Astrocyte (in vitro differentiated cells and primary cell): ENCODE measurements at regions not wholly inside any gene's neighbourhood (a gene's known extent, or its start where the extent isn't known, plus 50 kb on each side); places are given as distances from the start of the nearest gene placed in this dataset.

Source experiments
- DNase-seq: peaks from one replicate; pipeline ENCODE4 v3.0.0-alpha.2; 2010; ENCODE audit warnings: low read depth
- FAIRE-seq: peaks from 2 replicates; lab custom pipeline; 2011; peaks lifted over from hg19 to GRCh38; lab: Jason Lieb, UNC
- H2AFZ ChIP-seq: 2 replicates; pipeline ENCODE4 v1.6.0; 2012; ENCODE audit warnings: low read depth, low read length, inconsistent platforms
- H3K27ac ChIP-seq: 2 replicates; pipeline ENCODE4 v1.5.1; 2011; ENCODE audit warnings: low read depth, low read length, inconsistent platforms
- H3K27me3 ChIP-seq: 2 replicates; pipeline ENCODE4 v1.6.0; 2011; ENCODE audit warnings: low read length, inconsistent platforms; ENCODE audit not compliant: insufficient read depth
- H3K36me3 ChIP-seq: 2 replicates; pipeline ENCODE4 v1.5.1; 2011; ENCODE audit warnings: low read length, inconsistent platforms; ENCODE audit not compliant: insufficient read depth
- H3K4me1 ChIP-seq: 2 replicates; pipeline ENCODE4 v1.5.1; 2011; ENCODE audit warnings: low read length, inconsistent platforms; ENCODE audit not compliant: insufficient read depth
- H3K4me2 ChIP-seq: 2 replicates; pipeline ENCODE4 v1.6.0; 2012; ENCODE audit warnings: low read length, inconsistent platforms
- H3K4me3 ChIP-seq: 2 replicates; pipeline ENCODE4 v1.5.1; 2011; ENCODE audit warnings: low read depth, mild to moderate bottlenecking, low read length, inconsistent platforms; ENCODE audit not compliant: insufficient read depth
- H3K79me2 ChIP-seq: 2 replicates; pipeline ENCODE4 v1.6.0; 2012; ENCODE audit warnings: mild to moderate bottlenecking, low read length, inconsistent platforms; ENCODE audit not compliant: insufficient read depth
- H3K9ac ChIP-seq: 2 replicates; pipeline ENCODE4 v1.6.0; 2012; ENCODE audit warnings: mild to moderate bottlenecking, low read length, inconsistent platforms
- H3K9me3 ChIP-seq: 2 replicates; pipeline ENCODE4 v1.5.1; 2012; ENCODE audit warnings: low read depth, mild to moderate bottlenecking, low read length, inconsistent platforms; ENCODE audit not compliant: insufficient read depth
- H4K20me1 ChIP-seq: 2 replicates; pipeline ENCODE4 v1.6.0; 2012; ENCODE audit warnings: low read length, inconsistent platforms; ENCODE audit not compliant: insufficient read depth
- H3K27ac Mint-ChIP-seq: one replicate; pipeline ENCODE4 v1.8.0; 2021; ENCODE audit warnings: mild to moderate bottlenecking, mixed read lengths; ENCODE audit not compliant: unreplicated experiment
- H3K27me3 Mint-ChIP-seq: one replicate; pipeline ENCODE4 v1.8.0; 2021; ENCODE audit warnings: low read depth, mixed read lengths; ENCODE audit not compliant: unreplicated experiment
- H3K36me3 Mint-ChIP-seq: one replicate; pipeline ENCODE4 v1.8.0; 2021; ENCODE audit warnings: low read depth, mixed read lengths; ENCODE audit not compliant: unreplicated experiment
- H3K4me1 Mint-ChIP-seq: one replicate; pipeline ENCODE4 v1.8.0; 2021; ENCODE audit warnings: low read depth, mixed read lengths; ENCODE audit not compliant: unreplicated experiment
- H3K4me3 Mint-ChIP-seq: one replicate; pipeline ENCODE4 v1.8.0; 2021; ENCODE audit warnings: mild to moderate bottlenecking, moderate library complexity, mixed read lengths; ENCODE audit not compliant: unreplicated experiment
- H3K9me3 Mint-ChIP-seq: one replicate; pipeline ENCODE4 v1.8.0; 2021; ENCODE audit warnings: mild to moderate bottlenecking, mixed read lengths; ENCODE audit not compliant: unreplicated experiment
- CTCF ChIP-seq: IDR thresholded peaks from 2 replicates; pipeline ENCODE4 v1.5.1; 2011; ENCODE audit warnings: low read depth, mild to moderate bottlenecking, inconsistent platforms, low read length, moderate library complexity; ENCODE audit not compliant: insufficient read depth
- EZH2 ChIP-seq: IDR thresholded peaks from 2 replicates; pipeline ENCODE4 v1.6.1; 2012; ENCODE audit warnings: mild to moderate bottlenecking, low read length, inconsistent platforms; ENCODE audit not compliant: insufficient read depth

GRCh38 chr15:68482246-68482645 lies 50.3 kb upstream of the ITGA11 start:
- Mint-ChIP-seq H3K4me1 (peaks cover 44% of the 10 kb centered on the region), H3K27me3 (peaks cover 2% of the 10 kb centered on the region), H3K36me3 (no peaks in the 10 kb centered on the region), H3K4me3 (no peak overlapping the region), H3K9me3 (no peaks in the 10 kb centered on the region), H3K27ac (no peak overlapping the region)
- H3K79me2 ChIP-seq, result no peaks in the 10 kb centered on the region
- H3K36me3 ChIP-seq, result no peaks in the 10 kb centered on the region
- H3K9ac ChIP-seq, result no peak overlapping the region
- H4K20me1 ChIP-seq, result no peaks in the 10 kb centered on the region
- no peaks in the 10 kb centered on the region for H3K9me3 ChIP-seq
- DNase-seq, result no peak
- no peak overlapping the region for H3K4me2 ChIP-seq
- H3K4me3 ChIP-seq, result no peak overlapping the region
- H3K27ac ChIP-seq, result no peak overlapping the region
- no peaks in the 10 kb centered on the region for H3K27me3 ChIP-seq
- FAIRE-seq, result no peak
- TF ChIP-seq EZH2 (no peak), CTCF (no peak)
- no peak overlapping the region for H2AFZ ChIP-seq
- peaks cover 37% of the 10 kb centered on the region for H3K4me1 ChIP-seq

GRCh38 chr15:68483165-68483564 lies 51.2 kb upstream of the ITGA11 start:
- Histone ChIP-seq H3K9me3 (no peaks in the 10 kb centered on the region), H3K4me1 (peaks cover 43% of the 10 kb centered on the region), H3K4me3 (no peak overlapping the region), H3K4me2 (no peak overlapping the region), H3K27ac (no peak overlapping the region), H3K36me3 (no peaks in the 10 kb centered on the region), H3K79me2 (no peaks in the 10 kb centered on the region), H3K9ac (no peak overlapping the region), H4K20me1 (no peaks in the 10 kb centered on the region), H2AFZ (no peak overlapping the region), H3K27me3 (no peaks in the 10 kb centered on the region)
- FAIRE-seq, result no peak
- no peak for DNase-seq
- TF ChIP-seq CTCF, result no peak
- TF ChIP-seq EZH2, result no peak
- H3K9me3 Mint-ChIP-seq, result no peaks in the 10 kb centered on the region
- no peak overlapping the region for H3K4me3 Mint-ChIP-seq
- no peaks in the 10 kb centered on the region for H3K36me3 Mint-ChIP-seq
- H3K27ac Mint-ChIP-seq, result no peak overlapping the region
- H3K4me1 Mint-ChIP-seq, result peaks cover 47% of the 10 kb centered on the region
- H3K27me3 Mint-ChIP-seq, result no peaks in the 10 kb centered on the region

GRCh38 chr15:68484220-68484619 lies 52.3 kb upstream of the ITGA11 start:
- DNase-seq, result no peak
- no peaks in the 10 kb centered on the region for H3K36me3 ChIP-seq
- no peaks in the 10 kb centered on the region for H3K27me3 ChIP-seq
- H3K4me1 ChIP-seq, result peaks cover 35% of the 10 kb centered on the region
- Mint-ChIP-seq H3K36me3 (no peaks in the 10 kb centered on the region), H3K4me3 (peak overlapping the region; percentile 57), H3K4me1 (peaks cover 42% of the 10 kb centered on the region), H3K9me3 (no peaks in the 10 kb centered on the region), H3K27me3 (no peaks in the 10 kb centered on the region), H3K27ac (peak overlapping the region; percentile 66)
- FAIRE-seq, result no peak
- no peaks in the 10 kb centered on the region for H4K20me1 ChIP-seq
- no peak overlapping the region for H2AFZ ChIP-seq
- H3K9me3 ChIP-seq, result no peaks in the 10 kb centered on the region
- no peaks in the 10 kb centered on the region for H3K79me2 ChIP-seq
- H3K9ac ChIP-seq, result peak overlapping the region; percentile 71
- TF ChIP-seq CTCF (no peak), EZH2 (no peak)
- peak overlapping the region; percentile 73 for H3K27ac ChIP-seq
- H3K4me2 ChIP-seq, result peak overlapping the region; percentile 76
- no peak overlapping the region for H3K4me3 ChIP-seq
